IPS DF 4.7 (cell line): ENCODE measurements at regions not wholly inside any gene's neighbourhood (a gene's known extent, or its start where the extent isn't known, plus 50 kb on each side); places are given as distances from the start of the nearest gene placed in this dataset.

Experiments used
- DNase-seq: peaks from one replicate; pipeline ENCODE4 v3.0.0-alpha.2; 2013; ENCODE audit warnings: low spot score; ENCODE audit errors: extremely low read depth

- DNase-seq, result no peak
These were observed 908.0 kb downstream of the QKI start for GRCh38 chr6:164322533-164322932.

DNA sequence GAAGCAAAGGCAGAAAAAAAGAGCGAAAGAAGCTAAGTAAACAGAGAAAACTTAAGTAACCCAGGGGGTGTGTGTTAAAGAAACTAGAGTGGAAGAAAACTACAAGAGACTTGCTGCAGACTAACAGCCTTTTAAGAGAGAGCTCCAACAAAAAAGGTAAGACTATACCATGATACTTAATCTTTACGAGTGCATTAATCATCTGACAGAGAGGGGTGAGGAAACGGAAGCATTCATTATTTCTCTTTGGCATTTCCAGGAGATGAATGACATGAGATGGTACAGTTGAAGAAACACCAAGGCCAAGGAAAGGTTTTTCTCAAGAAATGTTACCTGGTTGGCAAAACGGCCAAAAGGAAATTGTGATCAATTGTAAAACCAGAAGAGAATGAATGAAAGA lies 906.8 kb downstream of the QKI start:
- no peak for DNase-seq

GRCh38 chr6:164315376-164315775 lies 900.9 kb downstream of the QKI start:
- no peak for DNase-seq

DNA sequence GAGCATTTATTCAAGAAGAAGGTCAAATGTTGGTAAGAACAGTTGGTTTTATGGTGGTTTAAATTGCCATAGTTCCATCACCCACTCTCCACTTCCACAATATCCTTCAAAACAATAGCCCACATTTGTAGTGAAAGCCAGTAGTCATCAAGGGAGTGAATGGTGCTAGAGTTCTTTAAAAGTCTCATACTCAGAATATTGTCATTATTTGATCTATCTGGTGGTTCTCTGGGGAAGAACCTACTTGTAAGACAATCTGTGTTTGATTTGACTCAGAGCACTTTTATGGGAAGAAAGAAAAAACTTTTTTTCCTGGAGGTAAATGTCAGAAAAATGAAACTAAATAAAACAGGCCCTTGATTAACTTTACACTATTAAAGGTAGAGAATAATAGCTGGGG lies 893.8 kb downstream of the QKI start:
- DNase-seq, result no peak

DNA sequence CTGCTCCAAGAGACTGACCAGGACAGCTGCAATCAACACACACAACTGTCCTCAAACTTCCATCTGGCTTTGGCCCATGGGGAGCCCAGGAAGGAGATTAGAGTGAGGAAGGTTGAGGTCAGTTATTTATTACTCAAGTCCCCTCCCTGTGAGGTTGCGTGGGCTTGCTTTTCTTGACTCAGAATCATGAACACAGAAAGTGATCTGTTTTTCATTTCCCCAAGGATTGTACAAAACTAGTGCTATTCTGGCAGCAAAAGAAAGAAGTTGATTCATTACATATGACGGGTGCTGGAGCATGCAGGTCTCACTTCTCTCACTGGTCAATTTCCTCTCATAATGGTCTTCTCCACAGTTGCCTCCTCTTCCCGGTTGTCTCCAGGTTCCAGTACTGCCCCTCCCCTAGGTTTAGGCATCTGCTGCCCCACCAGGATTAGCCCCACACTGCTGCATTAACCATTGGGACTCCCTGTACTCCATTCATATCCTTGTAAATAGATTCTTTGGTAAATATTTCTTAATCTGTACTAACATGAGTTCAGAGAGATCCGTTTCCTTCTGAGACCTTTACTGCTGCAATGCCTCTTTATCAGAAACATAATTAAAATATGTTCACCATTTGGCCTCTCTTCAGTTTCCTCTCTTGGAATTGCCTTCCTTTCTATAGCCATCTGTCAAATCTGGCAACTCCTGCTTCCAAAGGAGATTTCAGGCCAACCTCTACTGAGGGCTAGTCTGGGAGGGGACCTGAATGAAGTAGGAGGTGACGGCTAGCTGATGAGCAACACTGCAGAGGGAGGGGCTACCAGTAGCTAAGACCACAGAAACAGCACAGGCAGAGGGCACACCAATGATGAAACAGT lies 888.8 kb downstream of the QKI start:
- no peak for DNase-seq

DNA sequence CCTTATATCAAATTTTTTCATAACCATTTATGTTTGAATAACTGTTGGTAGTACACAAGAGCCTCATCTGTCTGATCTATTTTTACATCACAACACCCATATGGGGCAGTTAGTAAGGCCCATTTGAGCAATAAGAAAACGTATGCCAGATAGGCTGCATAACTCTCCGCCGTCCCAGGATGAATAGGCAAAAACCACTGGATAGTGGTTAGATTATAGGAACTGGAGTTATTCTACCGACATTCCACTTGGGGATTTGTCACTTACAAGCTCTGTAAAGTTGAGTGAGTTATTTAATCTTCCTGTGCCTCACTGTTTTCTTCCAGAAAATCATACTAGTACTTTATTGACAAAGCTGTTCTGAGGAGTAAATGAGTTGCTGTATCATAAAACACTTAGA lies 881.9 kb downstream of the QKI start:
- no peak for DNase-seq

GRCh38 chr6:164294047-164294784 lies 879.7 kb downstream of the QKI start:
- DNase-seq, result no peak

GRCh38 chr6:164291224-164291623 lies 876.7 kb downstream of the QKI start:
- DNase-seq, result no peak

GRCh38 chr6:164290101-164290500 lies 875.6 kb downstream of the QKI start:
- DNase-seq, result no peak

- no peak for DNase-seq
These were observed 871.5 kb downstream of the QKI start for GRCh38 chr6:164286011-164286410.

DNA sequence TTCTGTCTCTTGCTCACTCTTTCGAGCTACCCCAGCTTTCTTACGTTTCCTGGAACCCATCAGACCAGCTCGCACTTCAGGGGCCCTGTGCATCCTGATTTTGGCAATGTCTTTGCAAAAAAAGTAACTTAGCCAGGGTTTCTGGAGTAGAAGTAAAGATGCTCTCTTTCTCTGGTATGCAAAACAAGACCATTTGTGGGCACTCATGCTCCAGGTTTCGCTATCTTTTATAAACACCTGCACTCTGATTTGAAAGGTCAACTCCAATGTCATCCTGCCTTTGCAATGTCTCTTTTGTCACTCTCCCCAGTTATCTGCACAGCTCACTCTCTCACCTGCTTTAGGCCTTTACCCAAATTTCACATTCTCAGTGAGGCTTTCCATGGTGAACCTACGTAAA lies 869.1 kb downstream of the QKI start:
- DNase-seq, result no peak

GRCh38 chr6:164276211-164276610 lies 861.7 kb downstream of the QKI start:
- DNase-seq, result no peak

DNA sequence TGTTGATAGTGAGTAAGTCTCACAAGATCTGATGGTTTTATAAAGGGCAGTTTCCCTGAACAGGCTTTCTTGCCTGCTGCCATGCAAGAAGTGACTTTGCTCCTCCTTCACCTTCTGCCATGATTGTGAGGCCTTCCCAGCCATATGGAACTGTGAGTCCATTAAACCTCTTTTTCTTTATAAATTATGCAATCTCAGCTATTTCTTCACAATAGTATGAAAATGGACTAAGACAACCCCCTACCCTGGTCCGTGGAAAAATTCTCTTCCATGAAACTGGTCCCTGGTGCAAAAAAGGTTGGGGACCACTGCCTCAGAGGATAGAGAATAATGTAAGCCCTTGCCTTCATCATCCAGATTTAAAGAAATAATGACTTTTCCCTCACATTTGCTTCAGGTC lies 861.3 kb downstream of the QKI start:
- DNase-seq, result no peak

GRCh38 chr6:164274493-164274892 lies 860.0 kb downstream of the QKI start:
- DNase-seq, result no peak

- DNase-seq, result no peak
These were observed 859.0 kb downstream of the QKI start for GRCh38 chr6:164273491-164273890.

- no peak for DNase-seq
These were observed 852.3 kb downstream of the QKI start for GRCh38 chr6:164266851-164267250.

DNA sequence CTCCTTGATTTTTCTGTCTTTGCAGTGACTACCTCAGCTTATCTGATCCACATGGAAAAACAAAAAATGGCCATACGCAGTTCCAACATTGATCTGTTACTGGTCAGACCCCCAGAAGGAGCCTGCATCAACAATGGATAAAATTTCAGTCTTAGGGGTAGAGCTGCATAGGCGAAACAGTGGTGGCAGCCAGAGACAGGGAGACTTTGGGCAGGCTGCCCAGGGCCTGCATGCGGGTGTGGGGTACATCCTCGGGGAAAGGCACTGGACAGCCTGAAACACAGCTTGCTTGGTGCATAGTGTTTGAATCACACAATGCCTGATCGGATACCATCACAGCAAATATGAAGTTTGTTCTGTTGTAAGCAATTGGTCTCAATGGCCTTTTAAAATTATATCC lies 847.8 kb downstream of the QKI start:
- no peak for DNase-seq

DNA sequence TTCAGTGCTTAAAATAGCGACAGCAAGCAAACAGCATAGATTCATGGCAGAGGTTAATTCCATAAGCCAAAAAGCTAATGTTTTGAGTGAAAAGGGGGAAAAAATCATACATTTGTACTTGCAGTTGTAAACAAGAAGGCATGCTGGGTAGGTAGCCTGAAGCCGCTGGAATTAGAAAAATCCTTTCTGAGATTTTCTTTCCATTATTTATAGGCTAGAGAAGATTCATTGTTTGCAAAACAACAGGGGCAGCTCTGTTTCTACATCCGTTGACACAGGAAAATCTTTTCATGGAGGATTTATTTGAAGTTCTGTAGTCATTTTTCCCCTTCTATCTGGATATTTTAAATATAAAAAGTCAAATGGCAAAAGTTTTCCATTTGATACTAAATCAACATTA lies 843.9 kb downstream of the QKI start:
- no peak for DNase-seq

- DNase-seq, result no peak
These were observed 838.4 kb downstream of the QKI start for GRCh38 chr6:164252948-164253347.

- no peak for DNase-seq
These were observed 837.8 kb downstream of the QKI start for GRCh38 chr6:164252291-164252690.

GRCh38 chr6:164247106-164247505 lies 832.6 kb downstream of the QKI start:
- DNase-seq, result no peak

DNA sequence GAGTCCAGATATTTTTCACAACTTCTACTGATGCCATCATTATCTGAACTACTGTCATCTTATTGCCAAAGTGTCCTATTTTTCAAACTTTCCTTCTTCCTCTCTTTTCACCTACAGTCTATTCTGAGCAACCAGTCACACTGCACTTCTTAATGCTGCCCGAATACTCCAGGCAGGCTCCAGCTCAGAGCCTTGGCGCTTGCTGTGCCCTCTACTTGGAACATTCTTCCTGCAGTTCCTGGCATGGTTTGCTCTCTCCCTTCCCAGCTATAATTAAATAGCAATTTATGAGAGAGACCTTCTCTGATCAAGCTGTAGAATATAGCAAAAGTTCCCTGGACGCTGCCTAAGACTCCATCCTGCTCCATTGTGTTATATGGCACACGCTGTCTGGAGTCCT lies 831.6 kb downstream of the QKI start:
- DNase-seq, result no peak

GRCh38 chr6:164243949-164244348 lies 829.4 kb downstream of the QKI start:
- DNase-seq, result no peak
